ENCODE measurements at regions not wholly inside any gene's neighbourhood (a gene's known extent, or its start where the extent isn't known, plus 50 kb on each side); places are given as distances from the start of the nearest gene placed in this dataset.

DNA sequence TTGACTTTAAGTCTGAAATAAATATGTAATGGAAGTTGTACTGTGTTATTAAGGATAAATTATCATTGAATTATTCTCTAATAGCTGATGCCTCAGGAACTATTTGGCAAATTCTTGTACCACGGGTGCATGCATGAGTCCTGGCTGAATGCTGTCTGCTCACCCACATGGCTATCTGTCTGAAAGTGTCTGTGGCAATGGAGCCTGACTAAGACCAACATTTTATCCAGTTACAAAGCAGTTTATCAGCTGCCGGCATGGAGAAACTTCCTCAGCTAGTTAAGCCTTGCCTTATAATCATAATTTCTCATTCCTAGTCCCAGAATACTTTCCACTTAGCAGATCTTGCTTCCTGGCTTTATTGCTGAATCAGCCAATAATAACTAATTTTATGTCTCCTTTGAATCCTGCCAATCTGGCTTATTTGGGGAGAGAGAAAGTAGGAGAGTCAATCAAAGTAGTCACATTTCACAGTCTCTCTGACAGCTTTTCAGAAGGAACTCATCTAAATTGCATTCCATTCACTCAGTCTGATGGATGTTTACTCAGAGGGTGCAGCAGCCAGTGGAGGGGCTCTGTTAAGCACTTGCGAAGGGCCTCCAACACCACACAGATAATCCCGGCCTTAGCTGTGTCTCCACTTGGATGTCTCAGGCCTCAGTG is 280.6 kb upstream of the CLEC14A start:
- H3K4me3 ChIP-seq (ENCODE audit: control insufficient read depth, low read depth, low read length), result no peak overlapping the region
- DNase-seq (ENCODE audit: low read depth), result no peak
- TF ChIP-seq, protein P1, sequence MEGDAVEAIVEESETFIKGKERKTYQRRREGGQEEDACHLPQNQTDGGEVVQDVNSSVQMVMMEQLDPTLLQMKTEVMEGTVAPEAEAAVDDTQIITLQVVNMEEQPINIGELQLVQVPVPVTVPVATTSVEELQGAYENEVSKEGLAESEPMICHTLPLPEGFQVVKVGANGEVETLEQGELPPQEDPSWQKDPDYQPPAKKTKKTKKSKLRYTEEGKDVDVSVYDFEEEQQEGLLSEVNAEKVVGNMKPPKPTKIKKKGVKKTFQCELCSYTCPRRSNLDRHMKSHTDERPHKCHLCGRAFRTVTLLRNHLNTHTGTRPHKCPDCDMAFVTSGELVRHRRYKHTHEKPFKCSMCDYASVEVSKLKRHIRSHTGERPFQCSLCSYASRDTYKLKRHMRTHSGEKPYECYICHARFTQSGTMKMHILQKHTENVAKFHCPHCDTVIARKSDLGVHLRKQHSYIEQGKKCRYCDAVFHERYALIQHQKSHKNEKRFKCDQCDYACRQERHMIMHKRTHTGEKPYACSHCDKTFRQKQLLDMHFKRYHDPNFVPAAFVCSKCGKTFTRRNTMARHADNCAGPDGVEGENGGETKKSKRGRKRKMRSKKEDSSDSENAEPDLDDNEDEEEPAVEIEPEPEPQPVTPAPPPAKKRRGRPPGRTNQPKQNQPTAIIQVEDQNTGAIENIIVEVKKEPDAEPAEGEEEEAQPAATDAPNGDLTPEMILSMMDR (IDR thresholded peaks at IDR 0.05; ENCODE audit: control insufficient read depth, insufficient read depth, low read depth, low read length, missing control alignments), result no peak

DNA sequence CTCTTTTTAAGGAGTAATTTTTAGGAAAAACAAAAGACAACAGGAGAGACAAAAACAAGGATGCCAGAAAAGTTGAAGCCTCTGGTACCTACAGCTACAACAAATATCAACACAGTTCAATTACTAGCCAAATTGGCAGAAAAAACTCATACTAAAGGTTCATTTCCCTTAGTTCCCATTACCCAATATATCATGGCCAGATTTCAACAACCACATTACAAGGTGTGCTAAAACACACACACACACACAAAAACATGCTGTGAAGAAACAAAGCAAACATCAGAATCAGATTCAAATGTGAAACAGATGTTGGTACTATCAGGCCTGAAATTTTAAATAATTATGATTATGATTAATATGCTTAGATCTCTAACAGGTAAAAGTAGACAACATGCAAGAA is 272.7 kb upstream of the CLEC14A start:
- no peak overlapping the region for H3K4me3 ChIP-seq (ENCODE audit: control insufficient read depth, low read depth, low read length)
- TF ChIP-seq, protein P1 (IDR thresholded peaks at IDR 0.05; ENCODE audit: control insufficient read depth, insufficient read depth, low read depth, low read length, missing control alignments), result no peak

DNA sequence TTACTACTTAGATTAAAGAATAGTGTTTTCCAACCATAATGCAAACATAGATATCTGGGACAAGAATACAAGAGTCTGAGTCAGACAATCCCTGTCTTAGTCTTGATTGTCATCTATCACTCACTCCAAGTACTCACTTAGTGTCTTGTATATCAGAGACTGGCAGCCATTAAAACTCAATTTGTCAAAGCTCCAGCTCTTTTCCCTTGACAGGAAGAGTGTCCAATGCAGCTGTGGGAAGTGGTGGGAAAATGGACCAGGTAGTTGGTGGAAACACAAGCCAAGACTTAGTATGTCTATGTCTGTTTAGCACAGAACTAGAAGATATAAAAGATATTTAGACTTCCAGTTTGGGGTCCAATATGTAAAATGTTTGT is 271.6 kb upstream of the CLEC14A start:
- no peak overlapping the region for H3K4me3 ChIP-seq (ENCODE audit: control insufficient read depth, low read depth, low read length)
- DNase-seq (ENCODE audit: low read depth), result no peak
- TF ChIP-seq, protein P1 (IDR thresholded peaks at IDR 0.05; ENCODE audit: control insufficient read depth, insufficient read depth, low read depth, low read length, missing control alignments), result no peak

More for the DNA sequence above, 272.7 kb upstream of the CLEC14A start:
- no peak for DNase-seq (ENCODE audit: low read depth)

DNA sequence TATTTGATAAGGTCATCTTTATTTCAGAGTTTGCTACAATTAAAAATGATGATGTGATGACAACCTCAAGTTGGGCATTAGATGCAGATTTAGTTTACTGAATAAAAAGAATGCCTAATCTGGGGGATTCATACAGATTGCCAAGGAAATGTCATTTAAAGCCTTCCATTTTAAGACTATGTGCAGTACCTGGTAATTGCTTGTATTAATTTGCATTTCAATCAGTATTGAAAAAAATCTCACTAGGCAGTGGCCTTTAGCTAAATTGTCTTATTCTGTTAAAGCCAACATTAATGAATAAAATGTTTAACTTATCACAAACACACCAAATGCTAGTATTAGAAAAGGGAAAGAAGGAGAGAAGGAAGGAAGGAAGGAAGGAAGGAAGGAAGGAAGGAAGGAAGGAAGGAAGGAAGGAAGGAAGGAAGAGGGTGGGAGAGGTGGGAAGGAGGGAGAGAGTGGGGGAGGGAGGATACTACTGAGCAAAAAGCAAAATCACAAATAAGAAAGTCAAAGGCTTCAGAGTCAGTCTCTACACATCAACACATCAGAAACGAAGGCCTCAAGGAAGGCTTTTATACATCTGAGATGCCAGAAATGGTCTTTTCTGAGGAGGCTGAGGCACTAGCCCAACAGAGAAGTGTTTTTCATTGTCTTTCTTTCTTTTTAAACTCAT is 271.1 kb upstream of the CLEC14A start:
- no peak for DNase-seq (ENCODE audit: low read depth)
- TF ChIP-seq, protein P1 (IDR thresholded peaks at IDR 0.05; ENCODE audit: control insufficient read depth, insufficient read depth, low read depth, low read length, missing control alignments), result no peak
- H3K4me3 ChIP-seq (ENCODE audit: control insufficient read depth, low read depth, low read length), result no peak overlapping the region

DNA sequence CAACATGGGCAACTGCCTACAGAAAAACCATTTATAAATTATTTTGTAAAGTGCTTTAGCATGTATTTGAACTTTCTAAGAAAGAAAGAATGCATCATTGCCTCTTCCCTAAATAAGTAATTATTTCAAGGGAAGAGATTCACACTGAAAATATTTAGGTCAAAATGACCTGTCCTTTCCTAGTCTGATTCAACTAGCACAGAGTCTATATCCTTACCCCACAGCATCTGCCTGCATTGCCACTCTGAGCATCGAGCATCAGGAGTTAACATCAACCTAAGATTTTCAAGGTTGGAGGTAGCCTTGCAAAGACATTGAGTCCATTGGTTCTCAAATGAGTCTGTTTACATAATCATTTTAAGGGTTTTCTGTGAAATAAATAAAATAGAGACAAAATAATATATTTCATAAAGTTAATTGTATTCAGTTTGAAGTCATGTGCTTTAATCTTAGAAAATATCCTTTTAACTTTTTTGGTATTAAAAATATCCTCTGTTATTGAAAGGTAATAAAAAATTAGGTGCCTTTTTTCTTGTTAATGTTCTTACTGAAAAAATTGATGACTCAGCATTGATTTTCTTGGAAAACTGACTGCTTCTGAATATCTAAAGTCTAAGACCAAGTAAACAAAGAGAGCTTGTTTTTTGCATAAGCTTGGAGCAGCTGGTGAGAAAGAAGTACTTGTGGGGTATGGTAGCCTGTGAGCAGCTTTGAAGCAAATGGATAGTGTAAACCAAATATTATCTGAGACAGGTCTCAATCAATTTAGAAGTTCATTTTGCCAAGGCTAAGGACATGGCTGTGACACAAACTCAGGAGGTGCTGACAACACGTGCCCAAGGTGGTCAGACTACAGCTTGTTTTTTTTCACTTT is 269.0 kb upstream of the CLEC14A start:
- DNase-seq (ENCODE audit: low read depth), result no peak
- H3K4me3 ChIP-seq (ENCODE audit: control insufficient read depth, low read depth, low read length), result no peak overlapping the region

DNA sequence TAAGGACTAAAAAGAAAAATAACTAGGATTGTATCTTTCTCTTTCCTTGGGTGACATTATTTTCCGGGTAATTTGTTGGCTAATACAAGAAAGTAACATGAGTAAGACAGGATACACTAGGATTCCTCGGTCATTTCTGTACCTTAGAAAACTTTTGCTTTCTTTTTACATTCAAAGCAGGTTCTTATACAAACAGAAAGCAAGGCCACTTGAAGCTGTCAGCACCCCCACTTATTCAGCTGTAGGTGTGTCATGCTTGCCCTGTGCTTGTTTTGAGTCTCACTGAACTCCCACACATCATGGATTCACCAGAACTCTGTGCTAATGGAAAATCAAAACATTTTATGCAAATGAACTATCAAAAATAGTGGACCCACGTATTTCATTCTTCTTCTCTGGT is 266.8 kb upstream of the CLEC14A start:
- no peak for DNase-seq (ENCODE audit: low read depth)
- no peak overlapping the region for H3K4me3 ChIP-seq (ENCODE audit: control insufficient read depth, low read depth, low read length)
- TF ChIP-seq, protein P1 (IDR thresholded peaks at IDR 0.05; ENCODE audit: control insufficient read depth, insufficient read depth, low read depth, low read length, missing control alignments), result no peak

More for the DNA sequence above, 269.0 kb upstream of the CLEC14A start:
- TF ChIP-seq, protein P1 (IDR thresholded peaks at IDR 0.05; ENCODE audit: control insufficient read depth, insufficient read depth, low read depth, low read length, missing control alignments), result no peak

Measured in AG09309 (cell line).